ENCODE measurements at regions not wholly inside any gene's neighbourhood (a gene's known extent, or its start where the extent isn't known, plus 50 kb on each side); places are given as distances from the start of the nearest gene placed in this dataset.

DNA sequence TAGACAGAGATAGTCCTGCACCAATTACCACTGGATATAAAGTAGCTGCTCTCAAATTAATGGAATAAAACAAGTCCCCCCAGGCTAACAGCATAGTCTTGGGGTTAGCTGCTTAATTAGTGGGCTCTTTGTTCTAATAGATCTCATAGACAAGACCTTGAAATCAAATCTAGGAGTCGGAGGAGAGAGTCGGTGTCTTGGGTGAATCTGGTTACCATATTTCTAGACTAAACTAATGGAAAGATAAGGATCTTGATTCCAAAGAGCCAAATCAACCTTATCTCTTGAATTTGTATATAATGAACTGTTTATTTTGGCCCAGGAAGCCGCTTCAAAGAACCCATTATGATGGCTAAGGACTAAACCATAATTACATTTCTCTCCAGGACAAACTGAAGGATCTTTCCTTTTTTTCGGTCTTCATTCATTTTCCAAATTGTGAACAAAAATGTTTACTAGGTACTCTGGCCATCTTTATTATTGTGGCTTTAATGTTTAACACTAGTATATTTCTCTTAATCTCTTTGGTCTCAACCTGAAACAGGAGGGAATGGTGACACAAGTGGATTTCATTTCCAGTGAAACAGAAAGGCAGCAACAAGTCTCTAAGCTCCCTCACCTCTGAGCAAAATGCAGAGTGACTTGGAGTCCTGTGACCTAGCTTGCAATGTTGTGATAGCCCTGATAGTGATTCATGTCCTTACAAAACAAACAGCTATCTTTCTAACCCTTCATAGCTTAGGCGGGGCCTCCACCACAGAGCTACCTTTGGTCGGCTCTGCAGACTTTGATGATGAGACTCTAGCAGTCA lies 137.9 kb upstream of the PARD3B start (continued):
- TF ChIP-seq PCBP2 (optimal IDR thresholded peaks at IDR 0.05; ENCODE audit: low read depth, low read length, poor library complexity, severe bottlenecking): no peak
- no peak for TF ChIP-seq NR3C1 (CRISPR knock-in tag; IDR thresholded peaks at IDR 0.05)
- 0 out of 2 replicates have a peak, but pooled peaks have one; percentile 36 for TF ChIP-seq ATF2 (CRISPR knock-in tag; IDR thresholded peaks at IDR 0.05)
- no peak for TF ChIP-seq SOX6 (IDR thresholded peaks at IDR 0.05)
- TF ChIP-seq SOX6 (CRISPR knock-in tag; IDR thresholded peaks at IDR 0.05): peak; percentile 48
- TF ChIP-seq, protein P1, sequence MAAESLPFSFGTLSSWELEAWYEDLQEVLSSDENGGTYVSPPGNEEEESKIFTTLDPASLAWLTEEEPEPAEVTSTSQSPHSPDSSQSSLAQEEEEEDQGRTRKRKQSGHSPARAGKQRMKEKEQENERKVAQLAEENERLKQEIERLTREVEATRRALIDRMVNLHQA (CRISPR knock-in tag; IDR thresholded peaks at IDR 0.05): no peak
- TF ChIP-seq ZNF75D (CRISPR knock-in tag; IDR thresholded peaks at IDR 0.05; ENCODE audit: borderline replicate concordance): no peak
- TF ChIP-seq FOXP4 (CRISPR knock-in tag; IDR thresholded peaks at IDR 0.05): peak; percentile 64
- TF ChIP-seq ZSCAN31 (CRISPR knock-in tag; IDR thresholded peaks at IDR 0.05; ENCODE audit: low read depth): no peak
- no peak for TF ChIP-seq ZNF570 (CRISPR knock-in tag; IDR thresholded peaks at IDR 0.05; ENCODE audit: borderline replicate concordance)
- no peak for TF ChIP-seq PRMT3 (CRISPR knock-in tag; IDR thresholded peaks at IDR 0.05; ENCODE audit: borderline replicate concordance, low read depth)
- no peak for TF ChIP-seq ZNF256 (CRISPR knock-in tag; conservative IDR thresholded peaks at IDR 0.05)
- no peak for TF ChIP-seq ZNF431 (CRISPR knock-in tag; IDR thresholded peaks at IDR 0.05; ENCODE audit: borderline replicate concordance, low read depth)
- no peak for TF ChIP-seq ELF4 (CRISPR knock-in tag; IDR thresholded peaks at IDR 0.05; ENCODE audit: borderline replicate concordance)
- TF ChIP-seq ZNF274 (CRISPR knock-in tag; IDR thresholded peaks at IDR 0.05): no peak
- TF ChIP-seq MAX (IDR thresholded peaks at IDR 0.05): no peak
- TF ChIP-seq ZKSCAN8 (CRISPR knock-in tag; IDR thresholded peaks at IDR 0.05; ENCODE audit: borderline replicate concordance): no peak
- no peak for TF ChIP-seq NR2C2 (CRISPR knock-in tag; IDR thresholded peaks at IDR 0.05; ENCODE audit: borderline replicate concordance)
- TF ChIP-seq RARA (CRISPR knock-in tag; IDR thresholded peaks at IDR 0.05): peak; percentile 5; the same call in 1 of the 2 replicates
- TF ChIP-seq, protein P2, sequence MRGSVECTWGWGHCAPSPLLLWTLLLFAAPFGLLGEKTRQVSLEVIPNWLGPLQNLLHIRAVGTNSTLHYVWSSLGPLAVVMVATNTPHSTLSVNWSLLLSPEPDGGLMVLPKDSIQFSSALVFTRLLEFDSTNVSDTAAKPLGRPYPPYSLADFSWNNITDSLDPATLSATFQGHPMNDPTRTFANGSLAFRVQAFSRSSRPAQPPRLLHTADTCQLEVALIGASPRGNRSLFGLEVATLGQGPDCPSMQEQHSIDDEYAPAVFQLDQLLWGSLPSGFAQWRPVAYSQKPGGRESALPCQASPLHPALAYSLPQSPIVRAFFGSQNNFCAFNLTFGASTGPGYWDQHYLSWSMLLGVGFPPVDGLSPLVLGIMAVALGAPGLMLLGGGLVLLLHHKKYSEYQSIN (CRISPR knock-in tag; IDR thresholded peaks at IDR 0.05; ENCODE audit: borderline replicate concordance): no peak
- TF ChIP-seq ZBTB20 (CRISPR knock-in tag; IDR thresholded peaks at IDR 0.05; ENCODE audit: borderline replicate concordance, low read depth): no peak
- no peak for TF ChIP-seq NRL (CRISPR knock-in tag; IDR thresholded peaks at IDR 0.05; ENCODE audit: borderline replicate concordance)
- TF ChIP-seq ZBTB38 (CRISPR knock-in tag; IDR thresholded peaks at IDR 0.05): no peak
- no peak for TF ChIP-seq ZNF547 (CRISPR knock-in tag; IDR thresholded peaks at IDR 0.05)
- peak; percentile 52; the same call in 1 of the 2 replicates for TF ChIP-seq HDAC2 (CRISPR knock-in tag; IDR thresholded peaks at IDR 0.05)
- no peak for TF ChIP-seq MEIS1 (CRISPR knock-in tag; IDR thresholded peaks at IDR 0.05; ENCODE audit: borderline replicate concordance)
